Right lobe of liver (tissue), 6 donors: ENCODE measurements at regions not wholly inside any gene's neighbourhood (a gene's known extent, or its start where the extent isn't known, plus 50 kb on each side); places are given as distances from the start of the nearest gene placed in this dataset.
"Not testable (repeated sequence)": the region's sequence is repeated elsewhere in the genome, so short reads cannot be mapped to it uniquely, and the experiment has no call there.

Experiments used
- ATAC-seq, 4 donors: fragments of 200-7000 bp; cut with Tn5 transposase; one replicate each; pipeline ENCODE4 v1.9.1; 2020; ENCODE audit warnings: mild to moderate bottlenecking in 4 of 4, moderate library complexity in 4 of 4
- DNase-seq, 3 donors: peaks; one replicate each; pipeline ENCODE4 v3.0.0-alpha.2; 2020
- H3K27ac ChIP-seq, 3 donors: fragments of 200-600 bp; one replicate each; pipeline ENCODE4 v1.8.0; 2022
- H3K27me3 ChIP-seq, 2 donors: fragments of 200-600 bp; one replicate each; pipeline ENCODE4 v1.8.0; 2022
- H3K36me3 ChIP-seq, 4 donors: fragments of 200-600 bp; sonication (generic) in 1 of 4; one replicate each; pipeline versions ENCODE4 v1.5.1 to v1.8.0; 2017 to 2022; ENCODE audit warnings: control low read depth in 1 of 4
- H3K4me1 ChIP-seq, 4 donors: fragments of 200-600 bp; sonication (generic) in 1 of 4; one replicate each; pipeline versions ENCODE4 v1.5.1 to v1.8.0; 2017 to 2022; ENCODE audit warnings: control low read depth in 1 of 4
- H3K4me3 ChIP-seq, 3 donors: fragments of 200-600 bp; one replicate each; pipeline ENCODE4 v1.8.0; 2022
- H3K9me3 ChIP-seq, 4 donors: fragments of 200-600 bp; sonication (generic) in 1 of 4; one replicate each; pipeline versions ENCODE4 v1.5.1 to v1.8.0; 2017 to 2022; ENCODE audit warnings: control low read depth in 1 of 4
- POLR2A ChIP-seq: fragments of 450-650 bp; IDR thresholded peaks from one replicate; pipeline ENCODE4 v1.6.1; 2017; ENCODE audit warnings: antibody characterized with exemption, mild to moderate bottlenecking
- WGBS: methylation state at CpG from one replicate; pipeline ENCODE4 v1.1.6; 2018; ENCODE audit warnings: low coverage, low lambda C conversion rate; ENCODE audit not compliant: insufficient coverage; ENCODE audit errors: missing lambda C conversion rate; 5-methylcytosine and 5-hydroxymethylcytosine counted together
- intact Hi-C, 2 donors: fragments of 100-400 bp; cut with DNase I; formaldehyde crosslinking; loops; one replicate each; pipeline versions ENCODE4 v1.11.2 to v1.14.1; 2022
- TF ChIP-seq, protein P1 (sequence below), 4 donors: fragments of 200-600 bp in 3 of 4; fragments of 450-650 bp in 1 of 4; IDR thresholded peaks; one replicate each; pipeline versions ENCODE4 v1.5.1 to v1.8.0; 2016 to 2022; ENCODE audit warnings: antibody characterized with exemption in 4 of 4, mild to moderate bottlenecking in 2 of 4
- donor health status: DM: no; HTN: yes; CAD: no.
- donor health status: DM: no; HTN: no; CAD: no.
- donor health status: DM: no; HTN: no; CAD: no.
- donor health status: DM: no; HTN: yes; CAD: no.
- donor health status: DM: no; HTN: yes; CAD: no.

DNA sequence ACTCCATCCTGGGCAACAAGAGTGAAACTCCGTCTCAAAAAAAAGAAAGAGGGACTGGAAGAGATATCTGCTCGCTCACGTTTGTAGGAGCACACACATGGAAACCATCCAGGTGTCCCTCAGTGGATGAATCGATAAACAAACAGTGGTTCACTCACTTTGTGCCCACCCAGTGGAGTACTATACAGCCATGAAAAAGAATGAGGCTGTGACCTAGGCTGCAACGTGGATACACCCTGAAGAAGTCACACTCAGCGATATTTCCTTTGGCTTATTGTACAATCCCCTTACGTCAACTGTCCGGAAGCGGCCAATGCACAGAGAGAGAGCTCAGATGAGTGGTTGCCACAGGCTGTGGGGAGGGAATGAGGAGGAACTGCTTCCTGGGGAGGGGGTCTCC is 82.3 kb upstream of the PPP2R3B start:
- DNase-seq (no peak), ATAC-seq (no peak)
- Histone ChIP-seq H3K27ac (no peak overlapping the region), H3K4me3 (no peak overlapping the region), H3K36me3 (no peaks in the 10 kb centered on the region), H3K9me3 (no peaks in the 10 kb centered on the region), H3K27me3 (no peaks in the 10 kb centered on the region), H3K4me1 (no peaks in the 10 kb centered on the region)
- intact Hi-C loops, result no loop called here
- 86% methylated on average over 8 of the region's 9 CpGs for WGBS
- no peak for TF ChIP-seq POLR2A
- TF ChIP-seq, protein P1, sequence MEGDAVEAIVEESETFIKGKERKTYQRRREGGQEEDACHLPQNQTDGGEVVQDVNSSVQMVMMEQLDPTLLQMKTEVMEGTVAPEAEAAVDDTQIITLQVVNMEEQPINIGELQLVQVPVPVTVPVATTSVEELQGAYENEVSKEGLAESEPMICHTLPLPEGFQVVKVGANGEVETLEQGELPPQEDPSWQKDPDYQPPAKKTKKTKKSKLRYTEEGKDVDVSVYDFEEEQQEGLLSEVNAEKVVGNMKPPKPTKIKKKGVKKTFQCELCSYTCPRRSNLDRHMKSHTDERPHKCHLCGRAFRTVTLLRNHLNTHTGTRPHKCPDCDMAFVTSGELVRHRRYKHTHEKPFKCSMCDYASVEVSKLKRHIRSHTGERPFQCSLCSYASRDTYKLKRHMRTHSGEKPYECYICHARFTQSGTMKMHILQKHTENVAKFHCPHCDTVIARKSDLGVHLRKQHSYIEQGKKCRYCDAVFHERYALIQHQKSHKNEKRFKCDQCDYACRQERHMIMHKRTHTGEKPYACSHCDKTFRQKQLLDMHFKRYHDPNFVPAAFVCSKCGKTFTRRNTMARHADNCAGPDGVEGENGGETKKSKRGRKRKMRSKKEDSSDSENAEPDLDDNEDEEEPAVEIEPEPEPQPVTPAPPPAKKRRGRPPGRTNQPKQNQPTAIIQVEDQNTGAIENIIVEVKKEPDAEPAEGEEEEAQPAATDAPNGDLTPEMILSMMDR (IDR thresholded peaks at IDR 0.05), result no peak

DNA sequence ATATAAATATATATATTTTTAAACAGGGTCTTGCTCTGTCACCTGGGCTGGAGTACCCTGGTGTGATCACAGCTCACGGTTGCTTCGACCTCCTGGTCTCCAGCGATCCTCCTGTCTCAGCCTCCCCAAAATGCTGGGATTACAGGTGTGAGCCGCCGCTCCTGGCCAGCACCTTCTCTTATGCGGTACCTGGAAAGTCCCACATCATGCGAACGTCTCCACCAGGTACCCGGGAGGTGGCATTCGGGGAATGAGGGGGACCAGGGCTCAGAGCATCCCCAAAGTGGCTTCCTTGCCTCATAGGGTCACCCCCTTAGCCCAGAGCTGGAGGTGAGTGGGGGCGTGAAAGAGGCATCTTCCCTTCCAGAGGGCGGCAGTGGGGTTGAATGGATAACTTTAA is 84.0 kb upstream of the PPP2R3B start:
- TF ChIP-seq POLR2A, result no peak
- TF ChIP-seq, protein P1 (IDR thresholded peaks at IDR 0.05), result no peak
- ATAC-seq (no peak), DNase-seq (no peak)
- Histone ChIP-seq H3K27me3 (no peaks in the 10 kb centered on the region), H3K4me3 (no peak overlapping the region), H3K4me1 (no peaks in the 10 kb centered on the region), H3K36me3 (no peaks in the 10 kb centered on the region), H3K27ac (no peak overlapping the region), H3K9me3 (no peaks in the 10 kb centered on the region)
- intact Hi-C loops, result no loop called here
- 82% methylated on average over 6 of the region's 12 CpGs for WGBS

DNA sequence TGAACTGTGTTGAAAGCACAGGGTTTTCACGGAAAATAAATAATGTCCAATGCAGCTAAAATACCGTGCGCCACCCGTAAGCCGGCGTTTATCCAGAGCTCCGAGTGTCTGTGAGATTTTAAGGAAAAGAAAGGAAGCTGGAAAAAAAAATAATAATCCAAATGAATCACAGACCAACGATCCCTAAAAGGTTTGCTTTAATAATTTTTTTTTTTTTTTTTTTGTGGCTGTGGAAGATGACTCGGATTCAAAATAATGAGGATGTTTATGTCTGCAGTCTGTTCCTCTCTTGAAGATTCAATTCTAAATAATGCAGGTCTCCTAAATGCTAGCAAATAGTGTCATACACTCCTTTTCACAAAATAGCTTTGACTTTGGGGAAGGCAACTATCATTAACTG is 84.6 kb upstream of the PPP2R3B start:
- Histone ChIP-seq H3K27ac (no peak overlapping the region), H3K27me3 (no peaks in the 10 kb centered on the region), H3K4me3 (no peak overlapping the region), H3K36me3 (no peaks in the 10 kb centered on the region), H3K9me3 (no peaks in the 10 kb centered on the region), H3K4me1 (no peaks in the 10 kb centered on the region)
- DNase-seq (no peak), ATAC-seq (no peak)
- no peak for TF ChIP-seq POLR2A
- WGBS, result 75% methylated on average over 9 of the region's 9 CpGs
- intact Hi-C loops, result no loop called here

DNA sequence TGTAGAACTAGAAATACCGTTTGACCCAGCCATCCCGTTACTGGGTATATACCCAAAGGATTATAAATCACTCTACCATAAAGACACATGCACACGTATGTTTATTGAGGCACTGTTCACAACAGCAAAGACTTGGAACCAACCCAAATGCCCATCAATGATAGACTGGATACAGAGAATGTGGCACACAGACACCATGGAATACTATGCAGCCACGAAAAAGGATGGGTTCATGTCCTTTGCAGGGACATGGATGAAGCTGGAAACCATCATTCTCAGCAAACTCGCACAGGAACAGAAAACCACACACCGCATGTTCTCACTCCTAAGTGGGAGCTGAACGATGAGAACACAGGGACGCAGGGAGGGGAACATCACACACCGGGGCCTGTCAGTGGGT is 85.6 kb upstream of the PPP2R3B start:
- 77% methylated on average over 8 of the region's 9 CpGs for WGBS
- intact Hi-C loops, ATAC-seq: not testable (repeated sequence)

DNA sequence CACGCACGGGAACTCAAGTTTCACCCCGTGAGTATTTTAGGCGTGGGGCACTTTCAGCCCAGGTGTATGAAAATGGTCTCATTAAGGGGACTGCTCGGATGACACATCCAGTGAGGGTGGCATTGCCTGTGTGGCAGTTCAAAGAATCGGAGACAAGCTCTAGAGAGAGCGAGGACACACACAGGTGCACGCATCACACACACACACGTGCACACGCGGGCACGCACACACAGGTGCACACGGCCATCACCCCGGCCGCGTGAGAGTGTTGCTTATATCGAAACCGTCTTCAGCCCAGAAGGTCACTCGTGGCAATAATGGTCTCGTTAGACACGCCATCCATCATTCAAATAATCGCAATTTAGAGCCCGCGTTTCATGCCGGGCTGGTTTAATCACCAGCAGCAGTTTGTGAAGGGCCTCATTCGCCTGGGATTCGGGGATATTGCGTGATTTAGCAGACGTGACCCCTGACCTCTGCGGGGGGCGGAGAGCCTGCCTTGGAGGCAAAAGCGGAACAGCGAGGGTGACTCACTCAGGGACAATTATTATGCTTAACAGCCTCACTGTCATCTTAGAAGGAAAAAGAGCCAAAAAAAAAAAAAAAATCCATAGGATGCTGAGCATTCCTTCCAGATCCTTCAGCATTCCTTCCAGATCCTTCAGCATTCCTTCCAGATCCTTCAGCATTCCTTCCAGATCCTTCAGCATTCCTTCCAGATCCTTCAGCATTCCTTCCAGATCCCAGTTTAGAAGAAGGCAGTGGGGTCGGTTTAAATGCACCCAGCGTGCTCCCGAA is 89.4 kb upstream of the PPP2R3B start:
- Histone ChIP-seq H3K36me3 (no peaks in the 10 kb centered on the region), H3K4me3 (no peak overlapping the region), H3K27me3 (no peaks in the 10 kb centered on the region), H3K9me3 (no peaks in the 10 kb centered on the region), H3K4me1 (no peaks in the 10 kb centered on the region), H3K27ac (no peak overlapping the region)
- intact Hi-C loops, result no loop called here
- ATAC-seq (no peak), DNase-seq (no peak)
- TF ChIP-seq, protein P1 (IDR thresholded peaks at IDR 0.05), result no peak
- no peak for TF ChIP-seq POLR2A
- WGBS, result 71% methylated on average over 13 of the region's 36 CpGs

More for the DNA sequence above, 85.6 kb upstream of the PPP2R3B start:
- H3K4me1 ChIP-seq, H3K36me3 ChIP-seq, DNase-seq, H3K27me3 ChIP-seq, H3K9me3 ChIP-seq, H3K4me3 ChIP-seq, H3K27ac ChIP-seq: not testable (repeated sequence)
